GM21367 (cell line): ENCODE measurements at regions not wholly inside any gene's neighbourhood (a gene's known extent, or its start where the extent isn't known, plus 50 kb on each side); places are given as distances from the start of the nearest gene placed in this dataset.

Source experiments
- ATAC-seq: cut with Tn5 transposase; IDR thresholded peaks from one replicate; pipeline ENCODE4 v1.9.1; 2021; ENCODE audit not compliant: unreplicated experiment

- no peak for ATAC-seq
These were observed 181.4 kb downstream of the GRB14 start for GRCh38 chr2:164439885-164440284.

- no peak for ATAC-seq
These were observed 182.0 kb downstream of the GRB14 start for GRCh38 chr2:164439235-164439634.

- no peak for ATAC-seq
These were observed 182.6 kb downstream of the GRB14 start for GRCh38 chr2:164438490-164439205.

- ATAC-seq, result no peak
These were observed 185.2 kb downstream of the GRB14 start for GRCh38 chr2:164436131-164436530.

- ATAC-seq, result no peak
These were observed 191.0 kb downstream of the GRB14 start for GRCh38 chr2:164430166-164430783.

GRCh38 chr2:164429354-164429753 lies 191.9 kb downstream of the GRB14 start:
- ATAC-seq, result no peak

- ATAC-seq, result no peak
These were observed 194.2 kb downstream of the GRB14 start for GRCh38 chr2:164427111-164427510.

- no peak for ATAC-seq
These were observed 200.5 kb downstream of the GRB14 start for GRCh38 chr2:164420787-164421186.

- ATAC-seq, result no peak
These were observed 208.5 kb downstream of the GRB14 start for GRCh38 chr2:164412831-164413230.

GRCh38 chr2:164389411-164389810 lies 231.9 kb downstream of the GRB14 start:
- ATAC-seq, result no peak

GRCh38 chr2:164388511-164388910 lies 232.8 kb downstream of the GRB14 start:
- ATAC-seq, result no peak

GRCh38 chr2:164386231-164386630 lies 235.1 kb downstream of the GRB14 start:
- no peak for ATAC-seq

GRCh38 chr2:164384434-164384833 lies 236.8 kb downstream of the GRB14 start:
- no peak for ATAC-seq

- no peak for ATAC-seq
These were observed 249.4 kb downstream of the GRB14 start for GRCh38 chr2:164371916-164372315.

GRCh38 chr2:164369366-164369765 lies 251.9 kb downstream of the GRB14 start:
- ATAC-seq, result no peak

- no peak for ATAC-seq
These were observed 252.4 kb downstream of the GRB14 start for GRCh38 chr2:164368896-164369295.

GRCh38 chr2:164363646-164364045 lies 257.6 kb downstream of the GRB14 start:
- ATAC-seq, result no peak

GRCh38 chr2:164351536-164351935 lies 269.7 kb downstream of the GRB14 start:
- ATAC-seq, result no peak

GRCh38 chr2:164335947-164336346 lies 285.3 kb downstream of the GRB14 start:
- no peak for ATAC-seq

- no peak for ATAC-seq
These were observed 286.2 kb downstream of the GRB14 start for GRCh38 chr2:164335128-164335527.

GRCh38 chr2:164328310-164328709 lies 293.0 kb downstream of the GRB14 start:
- ATAC-seq, result no peak

- no peak for ATAC-seq
These were observed 297.3 kb downstream of the GRB14 start for GRCh38 chr2:164323978-164324377.

GRCh38 chr2:164314148-164314547 lies 307.1 kb downstream of the GRB14 start:
- no peak for ATAC-seq
